Inflammatory macrophage (primary cell): ENCODE measurements at regions not wholly inside any gene's neighbourhood (a gene's known extent, or its start where the extent isn't known, plus 50 kb on each side); places are given as distances from the start of the nearest gene placed in this dataset.
A peak's percentile ranks its signal among the peaks of the same experiment; 100 is the strongest.

Experiments
- DNase-seq, 2 donors: peaks; one replicate each; pipeline ENCODE4 v3.0.0-alpha.2; 2020 to 2022

DNA sequence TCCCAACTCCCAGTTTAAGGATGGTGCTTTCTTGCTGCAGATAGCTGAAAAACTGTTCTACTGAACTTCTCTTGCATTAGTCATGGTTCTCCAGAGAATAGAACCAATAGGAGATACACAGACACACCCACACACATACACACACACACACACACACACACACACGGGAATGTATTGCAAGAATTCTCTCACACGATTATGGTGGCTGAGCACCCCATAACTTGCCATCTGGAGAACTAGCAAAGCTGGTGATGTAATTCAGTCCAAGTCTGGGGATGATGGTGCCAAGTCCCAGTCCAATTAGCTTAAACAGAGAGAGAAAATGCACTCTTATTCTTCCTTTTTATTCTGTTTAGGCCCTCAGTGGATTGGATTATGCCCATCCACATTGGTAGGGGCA is 643.9 kb downstream of the DIAPH3 start:
- no peak for DNase-seq

DNA sequence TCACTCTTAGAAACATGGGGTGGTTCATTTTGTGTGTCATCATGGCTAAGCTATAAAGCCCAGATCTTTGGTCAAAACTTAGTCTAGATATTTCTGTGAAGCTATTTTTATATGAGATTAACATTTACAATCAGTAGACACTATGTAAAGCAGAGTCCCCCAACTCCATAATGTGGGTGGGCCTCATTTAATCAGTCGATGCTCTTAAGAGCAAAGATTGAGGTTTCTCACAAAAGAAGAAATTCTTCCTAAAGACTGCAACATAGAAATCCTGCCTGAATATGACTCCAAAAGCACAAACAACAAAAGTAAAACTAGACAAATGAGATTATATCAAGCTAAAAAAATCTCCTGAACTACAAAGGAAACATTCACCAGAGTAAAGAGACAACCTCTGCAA is 642.2 kb downstream of the DIAPH3 start:
- no peak for DNase-seq

DNA sequence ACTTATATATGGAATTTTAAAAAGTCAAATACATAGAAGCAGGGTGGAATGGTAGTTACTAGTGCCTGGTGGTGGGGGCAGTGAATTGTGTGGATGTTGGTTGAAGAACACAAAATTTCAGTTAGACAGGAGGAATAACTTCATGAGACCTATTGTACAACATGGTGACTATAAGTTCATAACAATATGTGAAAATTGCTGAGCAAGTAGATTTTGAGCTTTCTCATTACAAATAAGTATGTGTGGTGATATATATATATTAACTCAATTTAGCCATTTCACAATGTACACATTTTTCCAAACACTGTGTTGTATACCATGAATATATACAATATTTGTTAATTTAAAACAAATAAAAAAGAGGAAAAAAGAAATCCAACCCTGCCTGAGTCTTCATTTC is 641.1 kb downstream of the DIAPH3 start:
- no peak for DNase-seq

- DNase-seq: peak; percentile 49 to 75
These were observed 636.2 kb downstream of the DIAPH3 start for GRCh38 chr13:59527500-59527899.

GRCh38 chr13:59531571-59532091 is 632.1 kb downstream of the DIAPH3 start:
- DNase-seq: peak; percentile 33 to 45

- no peak for DNase-seq
These were observed 631.3 kb downstream of the DIAPH3 start for GRCh38 chr13:59532405-59532804.

GRCh38 chr13:59533561-59534555 is 629.9 kb downstream of the DIAPH3 start:
- DNase-seq: no peak

DNA sequence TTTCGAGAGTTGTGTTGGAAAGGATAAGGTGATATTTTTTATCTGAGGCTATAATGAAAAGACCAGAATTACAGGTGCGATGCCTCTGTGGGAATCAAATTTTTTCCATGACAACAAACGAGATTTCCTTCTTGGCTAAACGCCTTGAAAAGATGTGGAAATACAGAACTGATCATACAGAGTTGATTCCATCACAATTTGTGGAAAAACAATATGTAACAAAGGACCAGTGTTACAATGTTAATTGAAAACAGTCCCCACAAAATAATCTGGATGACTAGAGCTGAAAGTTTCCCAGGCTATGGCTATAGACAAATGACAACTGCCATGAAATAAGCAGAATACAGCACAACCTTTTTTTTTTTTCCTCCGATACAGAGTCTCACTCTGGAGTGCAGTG is 628.9 kb downstream of the DIAPH3 start:
- DNase-seq: no peak

- DNase-seq: no peak
These were observed 626.2 kb downstream of the DIAPH3 start for GRCh38 chr13:59537500-59537899.

DNA sequence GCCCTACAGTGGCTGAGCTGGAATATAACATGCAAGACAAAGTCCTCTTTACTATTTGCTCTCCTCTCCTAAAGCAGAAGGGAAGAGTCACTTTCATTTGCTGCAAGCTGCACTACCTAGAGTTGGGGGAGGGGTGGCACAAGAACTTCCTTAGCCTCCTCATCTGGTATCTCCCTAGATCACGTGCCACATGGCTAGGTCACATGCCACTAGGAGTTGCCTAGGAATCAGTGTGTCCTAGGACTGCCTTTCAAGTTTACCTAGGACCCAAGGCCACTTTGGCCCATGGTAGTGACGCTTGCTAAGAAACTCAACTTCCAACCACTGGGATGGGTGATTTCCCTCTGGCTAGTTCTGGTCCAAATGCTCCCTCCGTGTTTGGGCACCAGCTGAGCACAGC is 625.2 kb downstream of the DIAPH3 start:
- no peak for DNase-seq

- no peak for DNase-seq
These were observed 621.4 kb downstream of the DIAPH3 start for GRCh38 chr13:59542303-59542702.

DNA sequence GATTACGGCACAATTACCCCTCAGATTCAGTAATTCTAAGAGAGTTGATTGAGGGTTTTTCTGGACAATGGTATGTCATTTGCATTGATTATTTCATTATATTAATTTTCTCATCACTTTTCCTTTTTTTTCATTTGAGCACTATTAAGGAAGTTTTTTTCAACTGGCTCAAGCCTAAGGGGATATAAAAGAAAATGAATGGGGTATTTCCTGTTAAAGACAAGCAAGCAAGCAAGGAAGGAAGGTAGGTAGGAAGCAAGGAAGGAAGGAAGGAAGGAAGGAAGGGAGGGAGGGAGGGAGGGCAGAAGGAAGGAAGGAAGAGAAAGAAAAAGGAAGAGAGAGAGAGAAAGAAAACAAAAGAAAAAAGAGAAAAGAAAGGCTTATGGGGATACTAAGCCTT is 620.3 kb downstream of the DIAPH3 start:
- no peak for DNase-seq

GRCh38 chr13:59545007-59545406 is 618.7 kb downstream of the DIAPH3 start:
- DNase-seq: no peak

GRCh38 chr13:59546178-59546577 is 617.5 kb downstream of the DIAPH3 start:
- DNase-seq: no peak

GRCh38 chr13:59547950-59548349 is 615.8 kb downstream of the DIAPH3 start:
- DNase-seq: no peak

GRCh38 chr13:59562924-59563323 is 600.8 kb downstream of the DIAPH3 start:
- no peak for DNase-seq

- DNase-seq: no peak
These were observed 597.2 kb downstream of the DIAPH3 start for GRCh38 chr13:59566561-59566960.

DNA sequence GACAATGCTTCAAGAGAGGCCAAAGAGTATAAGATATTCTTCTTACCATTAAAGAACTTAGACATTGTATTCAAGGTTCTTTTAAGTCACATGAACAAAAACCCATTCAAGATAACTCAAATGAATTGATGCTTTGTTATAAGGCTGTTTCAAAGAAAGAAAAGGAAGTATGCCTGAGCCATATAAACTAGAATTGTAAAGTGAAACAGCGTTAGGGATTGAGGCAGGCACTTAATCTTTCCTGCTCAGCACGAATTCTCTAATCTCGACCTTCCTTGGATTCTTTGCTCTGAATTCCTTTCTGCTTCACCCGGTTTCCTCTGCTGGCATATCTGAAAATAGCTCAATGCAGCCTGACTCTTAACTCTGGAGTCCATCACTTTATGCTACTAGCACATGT is 595.4 kb downstream of the DIAPH3 start:
- no peak for DNase-seq

GRCh38 chr13:59570204-59570603 is 593.5 kb downstream of the DIAPH3 start:
- DNase-seq: no peak

DNA sequence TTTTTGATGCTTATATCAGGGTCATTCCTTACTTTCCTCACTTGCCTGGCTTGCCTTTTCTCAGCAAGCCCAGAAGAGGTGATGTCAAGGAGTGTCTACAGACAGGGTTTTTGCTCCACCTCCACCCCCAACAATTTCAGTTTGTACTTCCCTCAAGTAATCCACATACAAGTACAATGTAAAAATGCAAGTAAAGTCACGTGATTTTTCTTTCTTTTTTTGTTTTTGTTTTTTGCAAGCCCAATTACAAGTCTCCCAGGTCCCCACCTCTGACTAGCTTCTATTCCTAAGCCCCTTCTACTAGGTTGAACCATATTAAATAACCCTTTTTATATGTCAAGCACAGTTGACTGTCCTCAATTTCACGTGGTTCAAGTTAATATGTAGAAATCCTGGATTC is 579.6 kb downstream of the DIAPH3 start:
- no peak for DNase-seq

GRCh38 chr13:59584761-59585670 is 578.7 kb downstream of the DIAPH3 start:
- DNase-seq: no peak

GRCh38 chr13:59587030-59587429 is 576.7 kb downstream of the DIAPH3 start:
- no peak for DNase-seq
